Gastroesophageal sphincter (tissue), 4 donors: ENCODE measurements at regions not wholly inside any gene's neighbourhood (a gene's known extent, or its start where the extent isn't known, plus 50 kb on each side); places are given as distances from the start of the nearest gene placed in this dataset.

Experiments
- ATAC-seq: fragments of 150-250 bp; one replicate; pipeline ENCODE4 v1.9.1; 2016; ENCODE audit warnings: mild to moderate bottlenecking, moderate library complexity
- H3K27ac ChIP-seq, 4 donors: fragments of 200-600 bp; sonication (generic) in 3 of 4; 1 replicate in 3 of 4; 2 replicates in 1 of 4; pipeline ENCODE4 v1.5.1; 2016 to 2019
- H3K27me3 ChIP-seq: fragments of 200-600 bp; sonication (generic); one replicate; pipeline ENCODE4 v1.5.1; 2019
- H3K36me3 ChIP-seq, 2 donors: fragments of 200-600 bp; sonication (generic); one replicate each; pipeline ENCODE4 v1.5.1; 2019; ENCODE audit warnings: control low read depth in 1 of 2
- H3K4me1 ChIP-seq, 3 donors: fragments of 200-600 bp; sonication (generic); 1 replicate in 2 of 3; 2 replicates in 1 of 3; pipeline ENCODE4 v1.5.1; 2016 to 2019; ENCODE audit warnings: control low read depth in 2 of 3
- H3K4me3 ChIP-seq, 2 donors: fragments of 200-600 bp; sonication (generic); one replicate each; pipeline ENCODE4 v1.5.1; 2019; ENCODE audit warnings: mild to moderate bottlenecking in 1 of 2, moderate library complexity in 1 of 2
- H3K9me3 ChIP-seq, 3 donors: fragments of 200-600 bp; sonication (generic); one replicate each; pipeline ENCODE4 v1.5.1; 2017 to 2019; ENCODE audit warnings: control low read depth in 2 of 3
- CTCF ChIP-seq, 4 experiments: fragments of 200-600 bp in 2 of 4; fragments of 450-650 bp in 2 of 4; sonication (generic) in 1 of 4; IDR thresholded peaks; one replicate each; pipeline ENCODE4 v1.5.1; 2017 to 2019; ENCODE audit warnings: antibody characterized with exemption in 4 of 4, mild to moderate bottlenecking in 2 of 4, moderate library complexity in 2 of 4
- EP300 ChIP-seq: sonication (generic); formaldehyde crosslinking; IDR thresholded peaks from one replicate; pipeline ENCODE4 v1.6.1; 2017; ENCODE audit warnings: antibody characterized with exemption, mild to moderate bottlenecking
- POLR2A ChIP-seq, 2 donors: fragments of 450-650 bp; IDR thresholded peaks; one replicate each; pipeline ENCODE4 v1.6.1; 2017; ENCODE audit warnings: antibody characterized with exemption in 2 of 2, mild to moderate bottlenecking in 2 of 2, moderate library complexity in 1 of 2
- POLR2AphosphoS5 ChIP-seq: sonication (generic); formaldehyde crosslinking; IDR thresholded peaks from one replicate; pipeline ENCODE4 v1.6.1; 2017; ENCODE audit warnings: antibody characterized with exemption
- WGBS, 2 donors: methylation state at CpG; one replicate each; pipeline ENCODE4 v1.1.5; 2018; ENCODE audit warnings: low coverage in 1 of 2; 5-methylcytosine and 5-hydroxymethylcytosine counted together

- ATAC-seq: no peak
Observed at GRCh38 chr4:14800977-14801376, 201.3 kb upstream of the CPEB2 start.

GRCh38 chr4:14802596-14802995 lies 199.7 kb upstream of the CPEB2 start:
- Histone ChIP-seq H3K4me1 (no peaks in the 10 kb centered on the region), H3K4me3 (no peak overlapping the region), H3K9me3 (peaks cover 0 to 4% (median 0%) of the 10 kb centered on the region in 3 donors), H3K27me3 (no peaks in the 10 kb centered on the region), H3K27ac (no peak overlapping the region), H3K36me3 (no peaks in the 10 kb centered on the region)
- TF ChIP-seq POLR2AphosphoS5: no peak
- TF ChIP-seq CTCF (IDR thresholded peaks at IDR 0.05): no peak
- no peak for TF ChIP-seq POLR2A (IDR thresholded peaks at IDR 0.05)
- no peak for TF ChIP-seq EP300
- WGBS, 2 donors: 83 to 90% methylated on average over 2 of the region's 2 CpGs
- ATAC-seq: no peak

More at GRCh38 chr4:14800977-14801376, 201.3 kb upstream of the CPEB2 start:
- H3K36me3 ChIP-seq: no peaks in the 10 kb centered on the region
- H3K4me1 ChIP-seq: no peaks in the 10 kb centered on the region
- 100% methylated on average over 2 of the region's 2 CpGs for WGBS, 2 donors
- H3K27me3 ChIP-seq: no peaks in the 10 kb centered on the region
- H3K27ac ChIP-seq: no peak overlapping the region
- no peak overlapping the region for H3K4me3 ChIP-seq
- TF ChIP-seq POLR2A (IDR thresholded peaks at IDR 0.05): no peak
- no peak for TF ChIP-seq POLR2AphosphoS5
- TF ChIP-seq EP300: no peak
- no peak for TF ChIP-seq CTCF (IDR thresholded peaks at IDR 0.05)
- peaks cover 0 to 4% (median 0%) of the 10 kb centered on the region in 3 donors for H3K9me3 ChIP-seq

- H3K4me3 ChIP-seq: no peak overlapping the region
- no peaks in the 10 kb centered on the region for H3K27me3 ChIP-seq
- no peak for ATAC-seq
- H3K36me3 ChIP-seq: no peaks in the 10 kb centered on the region
- WGBS, 2 donors: 78% methylated on average over 4 of the region's 4 CpGs; no CpG with 5 or more reads in 1 of the 2 donors
- no peak for TF ChIP-seq POLR2AphosphoS5
- TF ChIP-seq CTCF (IDR thresholded peaks at IDR 0.05): no peak
- TF ChIP-seq POLR2A (IDR thresholded peaks at IDR 0.05): no peak
- TF ChIP-seq EP300: no peak
- H3K27ac ChIP-seq: no peak overlapping the region
- no peaks in the 10 kb centered on the region for H3K4me1 ChIP-seq
- H3K9me3 ChIP-seq: no peaks in the 10 kb centered on the region
Observed at GRCh38 chr4:14807856-14808255, 194.4 kb upstream of the CPEB2 start.

GRCh38 chr4:14809203-14809602 lies 193.1 kb upstream of the CPEB2 start:
- H3K27ac ChIP-seq: no peak overlapping the region
- H3K4me1 ChIP-seq: no peaks in the 10 kb centered on the region
- no peaks in the 10 kb centered on the region for H3K36me3 ChIP-seq
- no peak overlapping the region for H3K4me3 ChIP-seq
- no peak for TF ChIP-seq POLR2A (IDR thresholded peaks at IDR 0.05)
- no peak for TF ChIP-seq EP300
- no peak for TF ChIP-seq CTCF (IDR thresholded peaks at IDR 0.05)
- TF ChIP-seq POLR2AphosphoS5: no peak
- no peaks in the 10 kb centered on the region for H3K9me3 ChIP-seq
- no peak for ATAC-seq
- no peaks in the 10 kb centered on the region for H3K27me3 ChIP-seq
- WGBS, 2 donors: 80 to 96% methylated on average over 1 of the region's 2 CpGs

- ATAC-seq: no peak
- no peaks in the 10 kb centered on the region for H3K4me1 ChIP-seq
- no peaks in the 10 kb centered on the region for H3K27me3 ChIP-seq
- no peaks in the 10 kb centered on the region for H3K9me3 ChIP-seq
- no peak overlapping the region for H3K4me3 ChIP-seq
- no peaks in the 10 kb centered on the region for H3K36me3 ChIP-seq
- TF ChIP-seq POLR2AphosphoS5 (no peak), POLR2A (IDR thresholded peaks at IDR 0.05) (no peak)
- 63 to 65% methylated on average over 1 to 2 of the region's 2 CpGs for WGBS, 2 donors
- no peak overlapping the region for H3K27ac ChIP-seq
Observed at GRCh38 chr4:14810121-14810520, 192.2 kb upstream of the CPEB2 start.
